ENCODE measurements at regions not wholly inside any gene's neighbourhood (a gene's known extent, or its start where the extent isn't known, plus 50 kb on each side); places are given as distances from the start of the nearest gene placed in this dataset.

DNA sequence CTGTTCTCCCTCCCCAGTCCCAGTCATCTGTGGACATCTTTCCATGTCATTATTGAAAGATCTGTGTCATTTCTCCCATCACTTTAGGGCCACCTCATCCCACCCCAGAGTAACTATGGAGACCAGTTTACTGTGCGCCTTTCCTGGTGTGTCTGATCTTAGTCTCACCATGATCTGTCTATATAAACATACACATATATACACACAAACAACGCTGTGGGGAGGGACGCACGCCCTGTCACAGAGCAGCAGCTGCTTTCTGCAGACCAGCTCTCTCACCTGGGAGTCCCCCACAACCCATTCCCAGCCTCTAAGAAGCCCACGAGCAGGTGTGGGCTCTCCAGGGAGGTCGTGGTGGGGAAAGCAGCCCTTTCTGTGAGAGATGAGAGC lies 68.1 kb upstream of the TOX2 start:
- H3K4me3 ChIP-seq: no peak overlapping the region
- H4K20me1 ChIP-seq (replicated peaks; ENCODE audit: insufficient read depth): no peaks in the 10 kb centered on the region
- H3K27me3 ChIP-seq (ENCODE audit: insufficient read depth): no peaks in the 10 kb centered on the region
- Mint-ChIP-seq H3K36me3 (ENCODE audit: low read depth) (no peaks in the 10 kb centered on the region; the same call in 2 of the 3 replicates), H3K4me1 (peaks cover 3% of the 10 kb centered on the region; the same call in 2 of the 3 replicates), H3K4me3 (no peak overlapping the region), H3K9me3 (no peaks in the 10 kb centered on the region), H3K27ac (no peak overlapping the region), H3K27me3 (ENCODE audit: insufficient read depth, low read depth, poor library complexity) (peaks cover 5% of the 10 kb centered on the region)
- H3K9me2 ChIP-seq (ENCODE audit: insufficient read depth): no peaks in the 10 kb centered on the region
- TF ChIP-seq CREB1 (CRISPR knock-in tag; IDR thresholded peaks at IDR 0.05; ENCODE audit: low read depth): no peak
- no peak for TF ChIP-seq ZNF114 (CRISPR knock-in tag; IDR thresholded peaks at IDR 0.05)
- no peak for TF ChIP-seq EZH2phosphoT487 (IDR thresholded peaks at IDR 0.05; ENCODE audit: unreplicated experiment)
- TF ChIP-seq STAT1 (IDR thresholded peaks at IDR 0.05; ENCODE audit: unreplicated experiment): no peak
- no peak for TF ChIP-seq POLR2AphosphoS5 (IDR thresholded peaks at IDR 0.05; ENCODE audit: low read depth)
- no peak for TF ChIP-seq EZH2 (IDR thresholded peaks at IDR 0.05; ENCODE audit: low read depth, unreplicated experiment)
- TF ChIP-seq, protein P1, sequence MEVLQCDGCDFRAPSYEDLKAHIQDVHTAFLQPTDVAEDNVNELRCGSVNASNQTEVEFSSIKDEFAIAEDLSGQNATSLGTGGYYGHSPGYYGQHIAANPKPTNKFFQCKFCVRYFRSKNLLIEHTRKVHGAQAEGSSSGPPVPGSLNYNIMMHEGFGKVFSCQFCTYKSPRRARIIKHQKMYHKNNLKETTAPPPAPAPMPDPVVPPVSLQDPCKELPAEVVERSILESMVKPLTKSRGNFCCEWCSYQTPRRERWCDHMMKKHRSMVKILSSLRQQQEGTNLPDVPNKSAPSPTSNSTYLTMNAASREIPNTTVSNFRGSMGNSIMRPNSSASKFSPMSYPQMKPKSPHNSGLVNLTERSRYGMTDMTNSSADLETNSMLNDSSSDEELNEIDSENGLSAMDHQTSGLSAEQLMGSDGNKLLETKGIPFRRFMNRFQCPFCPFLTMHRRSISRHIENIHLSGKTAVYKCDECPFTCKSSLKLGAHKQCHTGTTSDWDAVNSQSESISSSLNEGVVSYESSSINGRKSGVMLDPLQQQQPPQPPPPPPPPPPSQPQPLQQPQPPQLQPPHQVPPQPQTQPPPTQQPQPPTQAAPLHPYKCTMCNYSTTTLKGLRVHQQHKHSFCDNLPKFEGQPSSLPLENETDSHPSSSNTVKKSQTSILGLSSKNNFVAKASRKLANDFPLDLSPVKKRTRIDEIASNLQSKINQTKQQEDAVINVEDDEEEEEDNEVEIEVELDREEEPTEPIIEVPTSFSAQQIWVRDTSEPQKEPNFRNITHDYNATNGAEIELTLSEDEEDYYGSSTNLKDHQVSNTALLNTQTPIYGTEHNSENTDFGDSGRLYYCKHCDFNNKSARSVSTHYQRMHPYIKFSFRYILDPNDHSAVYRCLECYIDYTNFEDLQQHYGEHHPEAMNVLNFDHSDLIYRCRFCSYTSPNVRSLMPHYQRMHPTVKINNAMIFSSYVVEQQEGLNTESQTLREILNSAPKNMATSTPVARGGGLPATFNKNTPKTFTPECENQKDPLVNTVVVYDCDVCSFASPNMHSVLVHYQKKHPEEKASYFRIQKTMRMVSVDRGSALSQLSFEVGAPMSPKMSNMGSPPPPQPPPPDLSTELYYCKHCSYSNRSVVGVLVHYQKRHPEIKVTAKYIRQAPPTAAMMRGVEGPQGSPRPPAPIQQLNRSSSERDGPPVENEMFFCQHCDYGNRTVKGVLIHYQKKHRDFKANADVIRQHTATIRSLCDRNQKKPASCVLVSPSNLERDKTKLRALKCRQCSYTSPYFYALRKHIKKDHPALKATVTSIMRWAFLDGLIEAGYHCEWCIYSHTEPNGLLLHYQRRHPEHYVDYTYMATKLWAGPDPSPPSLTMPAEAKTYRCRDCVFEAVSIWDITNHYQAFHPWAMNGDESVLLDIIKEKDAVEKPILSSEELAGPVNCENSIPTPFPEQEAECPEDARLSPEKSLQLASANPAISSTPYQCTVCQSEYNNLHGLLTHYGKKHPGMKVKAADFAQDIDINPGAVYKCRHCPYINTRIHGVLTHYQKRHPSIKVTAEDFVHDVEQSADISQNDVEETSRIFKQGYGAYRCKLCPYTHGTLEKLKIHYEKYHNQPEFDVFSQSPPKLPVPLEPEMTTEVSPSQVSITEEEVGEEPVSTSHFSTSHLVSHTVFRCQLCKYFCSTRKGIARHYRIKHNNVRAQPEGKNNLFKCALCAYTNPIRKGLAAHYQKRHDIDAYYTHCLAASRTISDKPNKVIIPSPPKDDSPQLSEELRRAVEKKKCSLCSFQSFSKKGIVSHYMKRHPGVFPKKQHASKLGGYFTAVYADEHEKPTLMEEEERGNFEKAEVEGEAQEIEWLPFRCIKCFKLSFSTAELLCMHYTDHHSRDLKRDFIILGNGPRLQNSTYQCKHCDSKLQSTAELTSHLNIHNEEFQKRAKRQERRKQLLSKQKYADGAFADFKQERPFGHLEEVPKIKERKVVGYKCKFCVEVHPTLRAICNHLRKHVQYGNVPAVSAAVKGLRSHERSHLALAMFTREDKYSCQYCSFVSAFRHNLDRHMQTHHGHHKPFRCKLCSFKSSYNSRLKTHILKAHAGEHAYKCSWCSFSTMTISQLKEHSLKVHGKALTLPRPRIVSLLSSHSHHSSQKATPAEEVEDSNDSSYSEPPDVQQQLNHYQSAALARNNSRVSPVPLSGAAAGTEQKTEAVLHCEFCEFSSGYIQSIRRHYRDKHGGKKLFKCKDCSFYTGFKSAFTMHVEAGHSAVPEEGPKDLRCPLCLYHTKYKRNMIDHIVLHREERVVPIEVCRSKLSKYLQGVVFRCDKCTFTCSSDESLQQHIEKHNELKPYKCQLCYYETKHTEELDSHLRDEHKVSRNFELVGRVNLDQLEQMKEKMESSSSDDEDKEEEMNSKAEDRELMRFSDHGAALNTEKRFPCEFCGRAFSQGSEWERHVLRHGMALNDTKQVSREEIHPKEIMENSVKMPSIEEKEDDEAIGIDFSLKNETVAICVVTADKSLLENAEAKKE (CRISPR knock-in tag; IDR thresholded peaks at IDR 0.05): no peak
- TF ChIP-seq, protein P2, sequence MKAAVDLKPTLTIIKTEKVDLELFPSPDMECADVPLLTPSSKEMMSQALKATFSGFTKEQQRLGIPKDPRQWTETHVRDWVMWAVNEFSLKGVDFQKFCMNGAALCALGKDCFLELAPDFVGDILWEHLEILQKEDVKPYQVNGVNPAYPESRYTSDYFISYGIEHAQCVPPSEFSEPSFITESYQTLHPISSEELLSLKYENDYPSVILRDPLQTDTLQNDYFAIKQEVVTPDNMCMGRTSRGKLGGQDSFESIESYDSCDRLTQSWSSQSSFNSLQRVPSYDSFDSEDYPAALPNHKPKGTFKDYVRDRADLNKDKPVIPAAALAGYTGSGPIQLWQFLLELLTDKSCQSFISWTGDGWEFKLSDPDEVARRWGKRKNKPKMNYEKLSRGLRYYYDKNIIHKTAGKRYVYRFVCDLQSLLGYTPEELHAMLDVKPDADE (IDR thresholded peaks at IDR 0.05): no peak
- no peak for TF ChIP-seq NANOG (IDR thresholded peaks at IDR 0.05; ENCODE audit: borderline replicate concordance)
- TF ChIP-seq ZNF331 (CRISPR knock-in tag; IDR thresholded peaks at IDR 0.05; ENCODE audit: low read depth): no peak
- TF ChIP-seq, protein P3, sequence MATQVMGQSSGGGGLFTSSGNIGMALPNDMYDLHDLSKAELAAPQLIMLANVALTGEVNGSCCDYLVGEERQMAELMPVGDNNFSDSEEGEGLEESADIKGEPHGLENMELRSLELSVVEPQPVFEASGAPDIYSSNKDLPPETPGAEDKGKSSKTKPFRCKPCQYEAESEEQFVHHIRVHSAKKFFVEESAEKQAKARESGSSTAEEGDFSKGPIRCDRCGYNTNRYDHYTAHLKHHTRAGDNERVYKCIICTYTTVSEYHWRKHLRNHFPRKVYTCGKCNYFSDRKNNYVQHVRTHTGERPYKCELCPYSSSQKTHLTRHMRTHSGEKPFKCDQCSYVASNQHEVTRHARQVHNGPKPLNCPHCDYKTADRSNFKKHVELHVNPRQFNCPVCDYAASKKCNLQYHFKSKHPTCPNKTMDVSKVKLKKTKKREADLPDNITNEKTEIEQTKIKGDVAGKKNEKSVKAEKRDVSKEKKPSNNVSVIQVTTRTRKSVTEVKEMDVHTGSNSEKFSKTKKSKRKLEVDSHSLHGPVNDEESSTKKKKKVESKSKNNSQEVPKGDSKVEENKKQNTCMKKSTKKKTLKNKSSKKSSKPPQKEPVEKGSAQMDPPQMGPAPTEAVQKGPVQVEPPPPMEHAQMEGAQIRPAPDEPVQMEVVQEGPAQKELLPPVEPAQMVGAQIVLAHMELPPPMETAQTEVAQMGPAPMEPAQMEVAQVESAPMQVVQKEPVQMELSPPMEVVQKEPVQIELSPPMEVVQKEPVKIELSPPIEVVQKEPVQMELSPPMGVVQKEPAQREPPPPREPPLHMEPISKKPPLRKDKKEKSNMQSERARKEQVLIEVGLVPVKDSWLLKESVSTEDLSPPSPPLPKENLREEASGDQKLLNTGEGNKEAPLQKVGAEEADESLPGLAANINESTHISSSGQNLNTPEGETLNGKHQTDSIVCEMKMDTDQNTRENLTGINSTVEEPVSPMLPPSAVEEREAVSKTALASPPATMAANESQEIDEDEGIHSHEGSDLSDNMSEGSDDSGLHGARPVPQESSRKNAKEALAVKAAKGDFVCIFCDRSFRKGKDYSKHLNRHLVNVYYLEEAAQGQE (IDR thresholded peaks at IDR 0.05; ENCODE audit: unreplicated experiment): no peak
- H3K27ac ChIP-seq (ENCODE audit: low read depth): no peak overlapping the region
- no peak for ATAC-seq
- H3K79me2 ChIP-seq (replicated peaks; ENCODE audit: insufficient read depth): no peaks in the 10 kb centered on the region
- H2AFZ ChIP-seq: no peak overlapping the region
- H3K4me2 ChIP-seq: no peak overlapping the region
- no peak for DNase-seq (ENCODE audit: low spot score)
- no peaks in the 10 kb centered on the region for H3K4me1 ChIP-seq (ENCODE audit: insufficient read depth)
- no peaks in the 10 kb centered on the region for H3K36me3 ChIP-seq (ENCODE audit: insufficient read depth)
- no peaks in the 10 kb centered on the region for H3F3A ChIP-seq (replicated peaks; ENCODE audit: low read depth)
